HG03045 (cell line): ENCODE measurements at regions not wholly inside any gene's neighbourhood (a gene's known extent, or its start where the extent isn't known, plus 50 kb on each side); places are given as distances from the start of the nearest gene placed in this dataset.

Source experiments
- ATAC-seq: cut with Tn5 transposase; IDR thresholded peaks from one replicate; pipeline ENCODE4 v1.9.1; 2021; ENCODE audit warnings: mild to moderate bottlenecking, moderate library complexity; ENCODE audit not compliant: unreplicated experiment

- ATAC-seq, result peak; percentile 72
These were observed 169.3 kb upstream of the E2F8 start for GRCh38 chr11:19410032-19410431.

- ATAC-seq, result no peak
These were observed 168.6 kb upstream of the E2F8 start for GRCh38 chr11:19409307-19409706.

- ATAC-seq, result no peak
These were observed 167.0 kb upstream of the E2F8 start for GRCh38 chr11:19407677-19408270.

GRCh38 chr11:19405966-19406365 is 165.2 kb upstream of the E2F8 start:
- no peak for ATAC-seq

- no peak for ATAC-seq
These were observed 164.0 kb upstream of the E2F8 start for GRCh38 chr11:19404787-19405186.

GRCh38 chr11:19403196-19403895 is 162.6 kb upstream of the E2F8 start:
- ATAC-seq, result no peak

- no peak for ATAC-seq
These were observed 159.6 kb upstream of the E2F8 start for GRCh38 chr11:19400296-19400695.

GRCh38 chr11:19398772-19399527 is 158.2 kb upstream of the E2F8 start:
- ATAC-seq, result no peak

GRCh38 chr11:19398273-19398672 is 157.5 kb upstream of the E2F8 start:
- ATAC-seq, result no peak

- ATAC-seq, result no peak
These were observed 154.3 kb upstream of the E2F8 start for GRCh38 chr11:19395050-19395449.

- peak; percentile 79 for ATAC-seq
These were observed 153.8 kb upstream of the E2F8 start for GRCh38 chr11:19394525-19395016.

- ATAC-seq, result no peak
These were observed 153.2 kb upstream of the E2F8 start for GRCh38 chr11:19393941-19394340.

GRCh38 chr11:19392847-19393518 is 152.2 kb upstream of the E2F8 start:
- ATAC-seq, result no peak

GRCh38 chr11:19392321-19392720 is 151.6 kb upstream of the E2F8 start:
- ATAC-seq, result no peak

- ATAC-seq, result no peak
These were observed 150.9 kb upstream of the E2F8 start for GRCh38 chr11:19391652-19392051.

- ATAC-seq, result no peak
These were observed 150.3 kb upstream of the E2F8 start for GRCh38 chr11:19391026-19391425.

GRCh38 chr11:19389787-19390303 is 149.1 kb upstream of the E2F8 start:
- no peak for ATAC-seq

- no peak for ATAC-seq
These were observed 141.4 kb upstream of the E2F8 start for GRCh38 chr11:19382131-19382611.

GRCh38 chr11:19380375-19380774 is 139.6 kb upstream of the E2F8 start:
- no peak for ATAC-seq

- ATAC-seq, result no peak
These were observed 138.7 kb upstream of the E2F8 start for GRCh38 chr11:19379465-19379864.

- no peak for ATAC-seq
These were observed 138.1 kb upstream of the E2F8 start for GRCh38 chr11:19378814-19379213.
